ENCODE measurements at regions not wholly inside any gene's neighbourhood (a gene's known extent, or its start where the extent isn't known, plus 50 kb on each side); places are given as distances from the start of the nearest gene placed in this dataset.

- no peak for DNase-seq
Measured at GRCh38 chr1:185500001-185500626, 183.1 kb upstream of the IVNS1ABP start.

- no peak for DNase-seq
Measured at GRCh38 chr1:185498207-185498606, 181.2 kb upstream of the IVNS1ABP start.

GRCh38 chr1:185497177-185497576 is 180.1 kb upstream of the IVNS1ABP start:
- no peak for DNase-seq

GRCh38 chr1:185495898-185496297 is 178.9 kb upstream of the IVNS1ABP start:
- DNase-seq, result no peak

- no peak for DNase-seq
Measured at GRCh38 chr1:185495007-185495406, 178.0 kb upstream of the IVNS1ABP start.

GRCh38 chr1:185492089-185492825 is 175.2 kb upstream of the IVNS1ABP start:
- DNase-seq, result peak; percentile 9

GRCh38 chr1:185491604-185492003 is 174.6 kb upstream of the IVNS1ABP start:
- DNase-seq, result no peak

- no peak for DNase-seq
Measured at GRCh38 chr1:185490924-185491323, 173.9 kb upstream of the IVNS1ABP start.

GRCh38 chr1:185489406-185489805 is 172.4 kb upstream of the IVNS1ABP start:
- DNase-seq, result no peak

GRCh38 chr1:185488808-185489207 is 171.8 kb upstream of the IVNS1ABP start:
- DNase-seq, result no peak

GRCh38 chr1:185487936-185488335 is 170.9 kb upstream of the IVNS1ABP start:
- no peak for DNase-seq

GRCh38 chr1:185487026-185487425 is 170.0 kb upstream of the IVNS1ABP start:
- DNase-seq, result no peak

GRCh38 chr1:185486346-185486745 is 169.3 kb upstream of the IVNS1ABP start:
- no peak for DNase-seq

GRCh38 chr1:185483664-185484450 is 166.8 kb upstream of the IVNS1ABP start:
- DNase-seq, result peak; percentile 58

GRCh38 chr1:185483217-185483616 is 166.2 kb upstream of the IVNS1ABP start:
- DNase-seq, result no peak

- no peak for DNase-seq
Measured at GRCh38 chr1:185480545-185480944, 163.5 kb upstream of the IVNS1ABP start.

GRCh38 chr1:185479796-185480195 is 162.8 kb upstream of the IVNS1ABP start:
- DNase-seq, result no peak

GRCh38 chr1:185478877-185479276 is 161.8 kb upstream of the IVNS1ABP start:
- DNase-seq, result no peak

GRCh38 chr1:185477638-185478580 is 160.9 kb upstream of the IVNS1ABP start:
- no peak for DNase-seq

- no peak for DNase-seq
Measured at GRCh38 chr1:185474440-185475149, 157.6 kb upstream of the IVNS1ABP start.

GRCh38 chr1:185473186-185473585 is 156.1 kb upstream of the IVNS1ABP start:
- DNase-seq, result peak; percentile 27

Measured in skin of body (tissue), 1 donor.